Choroid plexus epithelial cell (primary cell): ENCODE measurements at regions not wholly inside any gene's neighbourhood (a gene's known extent, or its start where the extent isn't known, plus 50 kb on each side); places are given as distances from the start of the nearest gene placed in this dataset.

Source experiments
- DNase-seq: peaks from one replicate; pipeline ENCODE4 v3.0.0-alpha.2; 2010; ENCODE audit warnings: low read depth
- H3K4me3 ChIP-seq: 2 replicates; pipeline ENCODE4 v1.5.1; 2011; ENCODE audit warnings: low read depth, mild to moderate bottlenecking, control low read depth, low read length, moderate library complexity
- CTCF ChIP-seq: conservative IDR thresholded peaks from 2 replicates; pipeline ENCODE4 v1.5.1; 2011; ENCODE audit warnings: low read depth, mild to moderate bottlenecking, control low read depth, inconsistent platforms, low read length, moderate library complexity

- TF ChIP-seq CTCF: no peak
- no peak overlapping the region for H3K4me3 ChIP-seq
- DNase-seq: no peak
These were observed 301.3 kb downstream of the AEBP2 start for GRCh38 chr12:19740472-19741131.

- no peak overlapping the region for H3K4me3 ChIP-seq
- TF ChIP-seq CTCF: no peak
- DNase-seq: no peak
These were observed 301.8 kb downstream of the AEBP2 start for GRCh38 chr12:19741132-19741489.

- no peak overlapping the region for H3K4me3 ChIP-seq
- no peak for TF ChIP-seq CTCF
- DNase-seq: peak; percentile 82
These were observed 305.5 kb downstream of the AEBP2 start for GRCh38 chr12:19744705-19745218.

- DNase-seq: no peak
- no peak for TF ChIP-seq CTCF
- no peak overlapping the region for H3K4me3 ChIP-seq
These were observed 307.2 kb downstream of the AEBP2 start for GRCh38 chr12:19746471-19746870.

- no peak overlapping the region for H3K4me3 ChIP-seq
- DNase-seq: no peak
- no peak for TF ChIP-seq CTCF
These were observed 310.7 kb downstream of the AEBP2 start for GRCh38 chr12:19749906-19750574.

- DNase-seq: peak; percentile 26
- no peak for TF ChIP-seq CTCF
- no peak overlapping the region for H3K4me3 ChIP-seq
These were observed 311.8 kb downstream of the AEBP2 start for GRCh38 chr12:19751078-19751477.

- no peak for TF ChIP-seq CTCF
- no peak for DNase-seq
- H3K4me3 ChIP-seq: no peak overlapping the region
These were observed 313.4 kb downstream of the AEBP2 start for GRCh38 chr12:19752712-19753111.
